ENCODE measurements at regions not wholly inside any gene's neighbourhood (a gene's known extent, or its start where the extent isn't known, plus 50 kb on each side); places are given as distances from the start of the nearest gene placed in this dataset.

GRCh38 chr6:12627053-12627452 is 89.5 kb upstream of the PHACTR1 start:
- TF ChIP-seq CTCF (IDR thresholded peaks at IDR 0.05) (no peak), EP300 (IDR thresholded peaks at IDR 0.05) (no peak), POLR2AphosphoS5 (IDR thresholded peaks at IDR 0.05) (no peak), POLR2A (IDR thresholded peaks at IDR 0.05) (no peak)

Data from suprapubic skin (tissue), 4 donors.